Frontal cortex (tissue), 3 donors: ENCODE measurements at regions not wholly inside any gene's neighbourhood (a gene's known extent, or its start where the extent isn't known, plus 50 kb on each side); places are given as distances from the start of the nearest gene placed in this dataset.

Experiments
- DNase-seq, 2 donors: peaks; one replicate each; pipeline ENCODE4 v3.0.0; 2012; ENCODE audit warnings: low spot score in 2 of 2
- FAIRE-seq: peaks from 2 replicates; lab custom pipeline; 2012; peaks lifted over from hg19 to GRCh38; lab: Jason Lieb, UNC
- donor health status: control.
- donor health status: control.
- donor health status: control.

- no peak for DNase-seq
- no peak for FAIRE-seq
Observed at GRCh38 chr12:58775396-58775795, 144.9 kb downstream of the LRIG3 start.

DNA sequence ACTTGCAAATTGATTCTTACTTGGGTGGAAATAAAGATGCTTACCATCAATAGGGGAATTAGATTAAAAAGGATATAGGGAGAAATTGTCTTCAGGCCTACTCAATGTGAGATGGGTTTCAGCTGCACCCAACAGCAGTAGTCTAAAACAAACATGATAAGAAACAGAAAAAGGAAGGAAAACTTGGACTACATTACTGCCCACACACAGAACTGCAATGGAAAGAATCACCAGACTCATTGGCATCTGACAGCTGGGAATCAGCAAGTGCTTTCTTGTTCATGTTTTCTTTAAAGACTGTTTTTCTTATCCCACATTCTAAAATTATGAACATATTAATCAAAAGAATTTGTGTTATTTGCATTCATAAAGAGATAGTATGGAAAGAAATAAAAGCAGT is 144.2 kb downstream of the LRIG3 start:
- FAIRE-seq (no peak), DNase-seq (no peak)

GRCh38 chr12:58777815-58778214 is 142.5 kb downstream of the LRIG3 start:
- FAIRE-seq (no peak), DNase-seq (no peak)

GRCh38 chr12:58781609-58782008 is 138.7 kb downstream of the LRIG3 start:
- DNase-seq (no peak), FAIRE-seq (no peak)

- DNase-seq, result no peak
- no peak for FAIRE-seq
Observed at GRCh38 chr12:58787021-58787760, 133.1 kb downstream of the LRIG3 start.

- DNase-seq, result no peak
- no peak for FAIRE-seq
Observed at GRCh38 chr12:58794859-58795258, 125.4 kb downstream of the LRIG3 start.

DNA sequence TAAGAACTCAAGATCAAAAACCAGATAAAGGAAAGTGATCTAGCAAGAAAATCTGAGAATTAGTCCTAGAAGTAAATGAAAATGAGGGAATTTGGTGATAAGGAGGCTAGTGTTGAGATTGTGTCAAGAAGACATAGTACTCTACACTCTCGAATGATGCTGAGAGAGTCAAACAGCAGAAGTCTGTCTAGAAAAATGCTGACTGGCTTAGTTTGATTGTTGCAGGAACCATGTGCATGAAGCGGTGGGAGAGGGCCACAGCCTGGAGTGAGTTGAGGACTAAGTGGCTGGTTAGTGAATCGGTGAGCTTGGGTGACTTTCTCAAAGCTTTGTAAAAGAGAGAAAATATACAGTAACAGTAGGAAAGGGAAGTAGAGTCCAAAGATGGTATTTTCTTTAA is 124.5 kb downstream of the LRIG3 start:
- FAIRE-seq, result no peak

GRCh38 chr12:58801986-58802385 is 118.3 kb downstream of the LRIG3 start:
- FAIRE-seq, result no peak
- DNase-seq, result no peak

More for the DNA sequence above, 124.5 kb downstream of the LRIG3 start:
- no peak for DNase-seq

GRCh38 chr12:58803908-58804307 is 116.4 kb downstream of the LRIG3 start:
- FAIRE-seq (no peak), DNase-seq (no peak)

GRCh38 chr12:58804749-58805148 is 115.6 kb downstream of the LRIG3 start:
- no peak for FAIRE-seq
- DNase-seq, result no peak

- FAIRE-seq (no peak), DNase-seq (no peak)
Observed at GRCh38 chr12:58809064-58809607, 111.2 kb downstream of the LRIG3 start.

DNA sequence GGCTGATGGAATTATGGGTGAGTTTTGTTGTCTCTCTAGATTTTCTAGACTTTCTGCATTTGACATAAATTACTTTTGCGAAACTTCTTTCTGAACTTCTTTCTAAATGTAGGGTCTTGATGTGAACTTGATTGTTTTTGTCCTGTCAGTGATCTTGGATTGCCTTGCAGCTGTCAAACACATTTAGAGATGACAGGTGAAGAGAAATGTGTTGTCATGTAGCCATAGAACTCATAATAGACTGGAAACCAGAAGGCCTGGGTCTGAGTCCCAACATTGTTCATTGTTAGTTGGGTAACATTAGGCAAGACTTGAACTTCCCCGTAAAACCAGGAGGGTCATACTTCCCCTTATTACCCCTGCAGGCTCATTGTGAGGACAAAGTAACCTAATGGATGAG is 109.0 kb downstream of the LRIG3 start:
- DNase-seq, result no peak
- FAIRE-seq, result no peak

- DNase-seq, result no peak
- FAIRE-seq, result no peak
Observed at GRCh38 chr12:58812214-58812613, 108.1 kb downstream of the LRIG3 start.

GRCh38 chr12:58814036-58814435 is 106.3 kb downstream of the LRIG3 start:
- FAIRE-seq (no peak), DNase-seq (no peak)

DNA sequence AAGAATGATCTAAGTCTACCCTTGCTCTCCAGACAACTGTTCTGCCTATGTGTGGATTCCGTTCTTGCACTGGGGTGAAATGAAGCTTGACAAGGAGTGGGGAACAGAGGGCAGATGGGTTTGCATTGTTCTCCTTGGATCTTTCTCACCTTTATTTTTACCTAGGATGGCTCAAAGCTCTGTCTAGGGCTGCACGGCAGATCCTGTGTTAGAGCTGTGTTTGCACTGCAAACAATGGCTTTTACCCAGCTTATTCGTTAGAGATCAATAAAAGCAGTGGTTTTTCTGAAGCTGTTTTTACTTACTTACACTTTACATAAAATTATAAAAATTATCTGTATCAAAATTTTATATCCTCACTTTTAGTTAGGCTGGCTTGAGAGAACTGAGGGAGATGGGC is 105.1 kb downstream of the LRIG3 start:
- no peak for DNase-seq
- FAIRE-seq, result no peak

DNA sequence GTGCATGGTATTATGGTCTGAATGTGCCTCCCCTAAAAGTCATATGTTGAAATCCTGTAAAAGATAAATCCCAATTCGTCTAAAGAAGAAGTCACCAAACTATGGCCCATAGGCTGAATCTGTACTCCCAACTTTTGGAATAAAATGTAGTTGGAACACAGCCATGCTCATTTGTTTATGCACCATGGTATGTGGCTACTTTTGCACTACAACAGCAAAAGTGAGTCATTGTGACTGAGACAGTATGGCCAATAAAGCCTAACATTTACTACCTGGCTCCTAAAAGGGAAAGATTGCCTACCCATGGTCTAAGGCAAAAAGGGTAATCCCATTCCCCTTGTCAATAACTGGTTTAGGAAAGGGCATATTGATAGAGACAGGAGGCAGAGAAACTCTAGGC is 101.8 kb downstream of the LRIG3 start:
- FAIRE-seq (no peak), DNase-seq (no peak)

DNA sequence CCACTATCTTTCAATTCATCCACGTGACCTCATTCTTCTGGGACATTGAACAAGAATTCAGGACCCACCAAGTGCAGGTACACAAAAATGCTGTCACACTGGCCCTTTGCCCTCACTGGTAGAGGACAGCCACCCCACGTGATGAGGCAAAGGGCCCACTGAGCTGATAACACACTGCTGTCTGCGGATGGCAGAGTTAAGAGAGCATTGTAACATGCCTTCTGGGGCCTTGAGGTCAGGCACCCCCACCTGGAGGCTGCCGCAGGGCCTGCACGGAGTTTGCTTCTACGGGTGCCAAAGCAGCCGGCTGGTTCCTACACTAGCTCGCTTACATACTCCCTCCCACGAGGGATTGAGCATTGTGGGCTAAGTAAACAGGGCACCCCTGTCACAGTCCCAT is 101.0 kb downstream of the LRIG3 start:
- FAIRE-seq (no peak), DNase-seq (no peak)

DNA sequence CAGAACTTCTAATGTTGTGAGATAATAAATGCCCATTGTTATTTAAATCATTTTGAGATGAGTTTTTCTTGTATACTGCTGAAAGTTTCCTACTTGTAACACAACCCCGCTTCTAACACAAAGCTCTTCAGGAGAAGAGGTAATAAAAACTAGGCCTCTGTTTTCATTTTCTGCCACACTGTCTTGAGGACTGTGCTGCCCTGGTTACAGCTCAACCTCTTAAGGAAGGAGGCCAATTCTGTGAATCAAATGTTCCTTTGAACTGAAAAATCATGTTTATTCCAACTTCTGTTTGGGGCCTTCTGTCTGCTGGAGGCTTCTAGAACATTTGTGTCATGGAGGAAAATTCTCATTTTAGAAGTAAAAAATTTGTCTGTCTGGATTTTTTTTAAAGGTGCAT is 100.3 kb downstream of the LRIG3 start:
- FAIRE-seq (no peak), DNase-seq (no peak)
